ENCODE measurements at regions not wholly inside any gene's neighbourhood (a gene's known extent, or its start where the extent isn't known, plus 50 kb on each side); places are given as distances from the start of the nearest gene placed in this dataset.
"Not testable (repeated sequence)": the region's sequence is repeated elsewhere in the genome, so short reads cannot be mapped to it uniquely, and the experiment has no call there.

DNA sequence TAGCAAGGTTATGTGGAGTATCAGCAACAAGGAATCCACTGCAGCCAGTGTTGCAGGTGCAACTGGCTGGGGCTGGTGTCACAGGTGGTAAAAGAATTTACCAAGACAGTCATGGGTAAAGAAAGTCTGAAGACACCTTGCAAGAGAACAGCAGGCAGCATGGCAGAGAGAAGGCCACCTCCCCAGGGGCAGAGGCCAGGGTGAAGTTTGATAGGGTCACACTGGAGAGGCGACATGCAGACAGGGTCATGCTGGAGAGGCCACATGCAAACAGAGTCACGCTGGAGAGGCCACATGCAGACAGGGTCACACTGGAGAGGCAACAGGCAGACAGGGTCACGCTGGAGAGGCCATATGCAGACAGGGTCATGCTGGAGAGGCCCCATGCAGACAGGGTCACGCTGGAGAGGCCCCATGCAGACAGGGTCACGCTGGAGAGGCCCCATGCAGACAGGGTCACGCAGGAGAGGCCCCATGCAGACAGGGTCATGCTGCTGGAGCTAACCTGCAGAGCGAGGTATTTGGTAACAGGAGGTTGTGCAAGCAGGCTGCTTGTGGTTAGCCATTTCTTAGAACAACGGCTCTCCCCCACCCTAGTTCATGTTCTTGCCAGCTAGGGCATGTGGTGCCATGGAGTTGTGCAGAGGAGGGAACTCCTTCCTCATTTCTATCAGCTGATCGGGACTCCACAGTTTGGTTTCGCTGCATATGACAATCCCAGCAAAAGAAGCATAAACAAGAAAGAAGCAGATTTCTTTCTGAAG is 188.2 kb upstream of the FOXD4L5 start:
- not testable (repeated sequence) for TF ChIP-seq POLR2AphosphoS5 (IDR thresholded peaks at IDR 0.05; ENCODE audit: borderline replicate concordance, low read depth, low read length); EZH2 (IDR thresholded peaks at IDR 0.05)
